DND-41 (cell line): ENCODE measurements at regions not wholly inside any gene's neighbourhood (a gene's known extent, or its start where the extent isn't known, plus 50 kb on each side); places are given as distances from the start of the nearest gene placed in this dataset.

Experiments used
- ATAC-seq: fragments of 200-7000 bp; cut with Tn5 transposase; 3 replicates; pipeline ENCODE4 v1.9.1; 2021; ENCODE audit warnings: low read depth; ENCODE audit not compliant: insufficient read depth
- DNase-seq: peaks from one replicate; pipeline ENCODE4 v3.0.0-alpha.2; 2020
- H2AFZ ChIP-seq: 2 replicates; pipeline ENCODE4 v1.6.0; 2012; ENCODE audit warnings: low read depth, low read length
- H3K27ac ChIP-seq: 2 replicates; pipeline ENCODE4 v1.5.1; 2012; ENCODE audit warnings: low read length, inconsistent platforms
- H3K27me3 ChIP-seq: fragments of 200-600 bp; sonication (generic); 2 replicates; pipeline ENCODE4 v1.6.0; 2012; ENCODE audit warnings: low read length, mild to moderate bottlenecking, inconsistent platforms; ENCODE audit not compliant: insufficient read depth, poor library complexity
- H3K36me3 ChIP-seq: 2 replicates; pipeline ENCODE4 v1.5.1; 2012; ENCODE audit warnings: low read length, inconsistent platforms; ENCODE audit not compliant: insufficient read depth
- H3K4me1 ChIP-seq: 2 replicates; pipeline ENCODE4 v1.5.1; 2012; ENCODE audit warnings: mild to moderate bottlenecking, low read length; ENCODE audit not compliant: insufficient read depth
- H3K4me2 ChIP-seq: 2 replicates; pipeline ENCODE4 v1.6.0; 2012; ENCODE audit warnings: mild to moderate bottlenecking, moderate library complexity, low read length, inconsistent platforms; ENCODE audit not compliant: insufficient read depth
- H3K4me3 ChIP-seq, 2 experiments: fragments of 200-600 bp in 1 of 2; shearing (Covaris generic) in 1 of 2; 2 replicates each; pipeline ENCODE4 v1.5.1; 2012 to 2016; ENCODE audit warnings: inconsistent platforms in 2 of 2, low read length in 2 of 2, mild to moderate bottlenecking in 2 of 2, low read depth in 1 of 2, moderate library complexity in 1 of 2
- H3K79me2 ChIP-seq: 2 replicates; pipeline ENCODE4 v1.6.0; 2012; ENCODE audit warnings: low read length, inconsistent platforms; ENCODE audit not compliant: insufficient read depth
- H3K9ac ChIP-seq: 2 replicates; pipeline ENCODE4 v1.6.0; 2012; ENCODE audit warnings: low read depth, mild to moderate bottlenecking, inconsistent platforms, low read length, moderate library complexity
- H3K9me3 ChIP-seq: 2 replicates; pipeline ENCODE4 v1.5.1; 2012; ENCODE audit warnings: low read length, moderate library complexity, mild to moderate bottlenecking, inconsistent platforms; ENCODE audit not compliant: insufficient read depth, severe bottlenecking
- H4K20me1 ChIP-seq: 2 replicates; pipeline ENCODE4 v1.6.0; 2012; ENCODE audit warnings: low read length; ENCODE audit not compliant: insufficient read depth
- EZH2 ChIP-seq: IDR thresholded peaks from 3 replicates; pipeline ENCODE4 v1.6.1; 2012; ENCODE audit warnings: borderline replicate concordance, low read depth, mild to moderate bottlenecking, moderate library complexity, low read length, inconsistent platforms; ENCODE audit not compliant: severe bottlenecking
- TF ChIP-seq, protein P1 (sequence below): IDR thresholded peaks from 2 replicates; pipeline ENCODE4 v1.5.1; 2012; ENCODE audit warnings: borderline replicate concordance, low read length, moderate library complexity, mild to moderate bottlenecking; ENCODE audit not compliant: poor library complexity, severe bottlenecking; ENCODE audit errors: extremely low read depth

DNA sequence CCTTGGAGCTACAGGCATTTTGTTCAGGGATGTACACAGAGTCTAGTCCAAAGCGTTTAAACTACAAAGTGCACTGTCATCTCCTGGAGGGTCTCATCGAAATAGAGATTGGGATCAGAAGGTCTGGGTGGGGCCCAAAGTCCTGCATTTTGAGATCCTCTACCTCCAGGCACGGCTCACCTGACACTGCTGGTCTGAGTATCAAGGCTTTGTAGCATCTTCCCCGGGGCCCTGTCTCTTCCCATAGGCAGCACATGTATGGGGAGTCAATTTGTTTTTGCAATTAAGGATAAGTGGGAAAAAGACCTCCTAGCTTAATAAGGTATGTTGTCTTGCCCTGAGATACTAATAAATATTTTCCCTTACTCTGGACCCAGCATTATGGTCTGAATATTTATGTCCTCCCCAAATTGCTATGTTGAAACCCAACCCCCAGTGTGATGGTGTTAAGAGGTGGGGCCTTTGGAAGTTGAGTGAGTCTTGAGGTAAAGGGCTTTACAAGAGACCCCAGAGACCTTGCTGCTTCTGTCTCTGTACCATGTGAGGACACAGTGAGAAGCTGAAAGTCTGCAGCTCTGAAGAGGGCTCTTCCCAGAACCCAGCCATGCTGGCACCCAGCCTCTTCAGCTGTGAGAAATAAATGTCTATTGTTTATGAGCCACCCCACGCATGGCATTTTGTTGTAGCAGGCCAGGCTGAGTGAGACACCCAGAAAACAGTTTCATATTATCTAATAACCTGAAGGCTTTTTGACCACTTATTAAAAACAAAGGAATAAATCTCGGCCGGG is 258.7 kb upstream of the HS6ST1 start:
- TF ChIP-seq, protein P1, sequence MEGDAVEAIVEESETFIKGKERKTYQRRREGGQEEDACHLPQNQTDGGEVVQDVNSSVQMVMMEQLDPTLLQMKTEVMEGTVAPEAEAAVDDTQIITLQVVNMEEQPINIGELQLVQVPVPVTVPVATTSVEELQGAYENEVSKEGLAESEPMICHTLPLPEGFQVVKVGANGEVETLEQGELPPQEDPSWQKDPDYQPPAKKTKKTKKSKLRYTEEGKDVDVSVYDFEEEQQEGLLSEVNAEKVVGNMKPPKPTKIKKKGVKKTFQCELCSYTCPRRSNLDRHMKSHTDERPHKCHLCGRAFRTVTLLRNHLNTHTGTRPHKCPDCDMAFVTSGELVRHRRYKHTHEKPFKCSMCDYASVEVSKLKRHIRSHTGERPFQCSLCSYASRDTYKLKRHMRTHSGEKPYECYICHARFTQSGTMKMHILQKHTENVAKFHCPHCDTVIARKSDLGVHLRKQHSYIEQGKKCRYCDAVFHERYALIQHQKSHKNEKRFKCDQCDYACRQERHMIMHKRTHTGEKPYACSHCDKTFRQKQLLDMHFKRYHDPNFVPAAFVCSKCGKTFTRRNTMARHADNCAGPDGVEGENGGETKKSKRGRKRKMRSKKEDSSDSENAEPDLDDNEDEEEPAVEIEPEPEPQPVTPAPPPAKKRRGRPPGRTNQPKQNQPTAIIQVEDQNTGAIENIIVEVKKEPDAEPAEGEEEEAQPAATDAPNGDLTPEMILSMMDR = no peak
- no peak for TF ChIP-seq EZH2
- H3K27ac ChIP-seq = no peak overlapping the region

GRCh38 chr2:128578406-128579390 is 260.0 kb upstream of the HS6ST1 start:
- H3K4me2 ChIP-seq = no peak overlapping the region
- no peaks in the 10 kb centered on the region for H3K9me3 ChIP-seq
- H3K27me3 ChIP-seq = no peaks in the 10 kb centered on the region
- H4K20me1 ChIP-seq = no peaks in the 10 kb centered on the region
- H3K4me1 ChIP-seq = no peaks in the 10 kb centered on the region
- no peaks in the 10 kb centered on the region for H3K79me2 ChIP-seq
- DNase-seq (no peak), ATAC-seq (no peak)
- H3K36me3 ChIP-seq = no peaks in the 10 kb centered on the region
- H3K4me3 ChIP-seq = no peak overlapping the region
- no peak overlapping the region for H3K27ac ChIP-seq
- H3K9ac ChIP-seq = no peak overlapping the region
- TF ChIP-seq, protein P1 = no peak
- TF ChIP-seq EZH2 = no peak
- no peak overlapping the region for H2AFZ ChIP-seq

More for the DNA sequence above, 258.7 kb upstream of the HS6ST1 start:
- Histone ChIP-seq H3K36me3 (no peaks in the 10 kb centered on the region), H2AFZ (no peak overlapping the region), H3K27me3 (no peaks in the 10 kb centered on the region), H3K79me2 (no peaks in the 10 kb centered on the region), H4K20me1 (no peaks in the 10 kb centered on the region), H3K9me3 (no peaks in the 10 kb centered on the region), H3K4me2 (no peak overlapping the region), H3K4me3 (no peak overlapping the region), H3K9ac (no peak overlapping the region), H3K4me1 (no peaks in the 10 kb centered on the region)
- DNase-seq (no peak), ATAC-seq (no peak)

DNA sequence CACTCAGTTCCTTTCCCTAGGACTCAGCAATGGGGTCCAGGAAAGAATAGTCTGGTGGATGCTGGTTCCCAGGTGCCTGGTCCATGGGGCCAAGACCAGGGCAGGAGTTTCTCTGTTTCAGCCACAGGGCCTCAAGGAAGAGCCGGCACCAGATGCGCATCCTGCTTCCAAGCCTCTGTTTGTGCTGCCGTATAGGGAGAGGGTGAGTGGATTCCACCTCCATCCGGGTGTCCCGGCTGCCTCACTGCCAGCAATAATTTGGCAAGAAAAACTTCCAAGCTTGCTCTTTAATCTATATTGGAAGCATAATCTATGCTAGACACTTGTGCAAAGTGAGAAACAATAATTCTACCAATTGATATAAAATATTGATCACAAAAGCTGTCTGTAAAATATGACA is 261.2 kb upstream of the HS6ST1 start:
- Histone ChIP-seq H3K4me2 (no peak overlapping the region), H3K36me3 (no peaks in the 10 kb centered on the region)

More for the DNA sequence above, 261.2 kb upstream of the HS6ST1 start:
- Histone ChIP-seq H3K4me3 (no peak overlapping the region), H3K9ac (no peak overlapping the region), H3K27me3 (no peaks in the 10 kb centered on the region), H4K20me1 (no peaks in the 10 kb centered on the region), H2AFZ (no peak overlapping the region), H3K79me2 (no peaks in the 10 kb centered on the region), H3K4me1 (no peaks in the 10 kb centered on the region), H3K9me3 (no peaks in the 10 kb centered on the region), H3K27ac (no peak overlapping the region)
- ATAC-seq (no peak), DNase-seq (no peak)
- TF ChIP-seq EZH2 = no peak
- TF ChIP-seq, protein P1 = no peak
